HEK293T (cell line): ENCODE measurements at regions not wholly inside any gene's neighbourhood (a gene's known extent, or its start where the extent isn't known, plus 50 kb on each side); places are given as distances from the start of the nearest gene placed in this dataset.

ENCODE experiments used
- BHLHE40 ChIP-seq: fragments of 450-650 bp; IDR thresholded peaks from 2 replicates; pipeline ENCODE4 v1.6.1; 2016; ENCODE audit warnings: mild to moderate bottlenecking, moderate library complexity, borderline replicate concordance
- FOXM1 ChIP-seq: fragments of 450-650 bp; IDR thresholded peaks from 2 replicates; pipeline ENCODE4 v1.6.1; 2017; ENCODE audit warnings: mild to moderate bottlenecking, borderline replicate concordance
- HDGF ChIP-seq: fragments of 450-650 bp; IDR thresholded peaks from 2 replicates; pipeline ENCODE4 v1.6.1; 2017; ENCODE audit warnings: antibody characterized with exemption, borderline replicate concordance
- SUZ12 ChIP-seq: fragments of 450-650 bp; IDR thresholded peaks from 2 replicates; pipeline ENCODE4 v1.6.1; 2016; ENCODE audit warnings: mild to moderate bottlenecking
- TARDBP ChIP-seq: fragments of 450-650 bp; IDR thresholded peaks from 2 replicates; pipeline ENCODE4 v1.6.1; 2016

GRCh38 chr1:193413376-193413775 lies 227.0 kb upstream of the B3GALT2 start:
- TF ChIP-seq FOXM1 (no peak), TARDBP (no peak), SUZ12 (no peak), BHLHE40 (no peak), HDGF (no peak)
